ENCODE measurements at regions not wholly inside any gene's neighbourhood (a gene's known extent, or its start where the extent isn't known, plus 50 kb on each side); places are given as distances from the start of the nearest gene placed in this dataset.
"Not testable (repeated sequence)": the region's sequence is repeated elsewhere in the genome, so short reads cannot be mapped to it uniquely, and the experiment has no call there.

GRCh38 chr7:155395176-155395797 is 62.6 kb upstream of the EN2 start:
- no peak for DNase-seq (ENCODE audit: low read depth, low spot score)

- no peak for DNase-seq (ENCODE audit: low read depth, low spot score)
Observed at GRCh38 chr7:155396661-155397060, 61.3 kb upstream of the EN2 start.

- not testable (repeated sequence) for DNase-seq (ENCODE audit: low read depth, low spot score)
Observed at GRCh38 chr7:155397758-155398714, 59.9 kb upstream of the EN2 start.

DNA sequence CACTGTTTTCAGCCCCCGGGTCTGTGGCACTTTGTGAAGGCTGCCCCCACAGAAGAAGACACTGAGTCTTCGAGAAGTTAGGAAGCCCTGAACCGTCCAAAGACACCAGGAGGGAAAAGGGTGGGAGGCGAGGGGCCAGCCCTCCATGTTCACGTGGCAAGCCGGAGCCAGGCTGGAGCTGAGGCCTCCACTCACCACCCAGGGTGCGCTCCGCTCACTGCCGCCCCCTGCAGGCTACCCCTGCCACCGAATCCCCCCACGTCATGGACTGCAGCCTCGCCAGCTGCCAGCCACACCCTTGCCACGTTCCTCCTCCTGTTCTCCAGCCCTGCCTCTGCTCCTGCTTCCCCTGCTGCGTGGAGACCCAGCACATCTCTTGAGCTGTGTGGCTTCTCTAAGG is 59.0 kb upstream of the EN2 start:
- DNase-seq (ENCODE audit: low read depth, low spot score), result no peak

GRCh38 chr7:155399577-155399976 is 58.4 kb upstream of the EN2 start:
- DNase-seq (ENCODE audit: low read depth, low spot score), result no peak

- no peak for DNase-seq (ENCODE audit: low read depth, low spot score)
Observed at GRCh38 chr7:155401231-155401630, 56.7 kb upstream of the EN2 start.

- no peak for DNase-seq (ENCODE audit: low read depth, low spot score)
Observed at GRCh38 chr7:155401884-155402283, 56.0 kb upstream of the EN2 start.

DNA sequence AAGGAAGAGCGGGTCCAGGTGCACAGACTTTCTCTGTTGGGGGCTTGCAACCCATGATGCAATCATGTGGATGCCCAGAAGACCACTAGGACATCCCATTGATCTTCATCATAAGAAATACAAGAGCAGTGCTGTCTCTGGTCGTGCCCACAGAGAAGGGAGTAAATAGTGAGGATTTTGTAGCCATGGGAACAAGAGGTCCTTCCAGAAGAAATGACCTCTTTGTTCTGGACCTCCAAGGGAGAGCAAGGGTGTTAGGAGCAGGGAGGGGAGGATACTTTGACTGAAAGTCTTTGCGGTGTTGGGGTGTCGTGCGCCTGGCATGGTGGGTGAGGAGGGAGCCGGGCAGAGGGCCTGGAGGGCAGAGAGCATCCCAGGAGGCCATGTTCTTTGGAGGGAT is 55.0 kb upstream of the EN2 start:
- DNase-seq (ENCODE audit: low read depth, low spot score), result no peak

DNA sequence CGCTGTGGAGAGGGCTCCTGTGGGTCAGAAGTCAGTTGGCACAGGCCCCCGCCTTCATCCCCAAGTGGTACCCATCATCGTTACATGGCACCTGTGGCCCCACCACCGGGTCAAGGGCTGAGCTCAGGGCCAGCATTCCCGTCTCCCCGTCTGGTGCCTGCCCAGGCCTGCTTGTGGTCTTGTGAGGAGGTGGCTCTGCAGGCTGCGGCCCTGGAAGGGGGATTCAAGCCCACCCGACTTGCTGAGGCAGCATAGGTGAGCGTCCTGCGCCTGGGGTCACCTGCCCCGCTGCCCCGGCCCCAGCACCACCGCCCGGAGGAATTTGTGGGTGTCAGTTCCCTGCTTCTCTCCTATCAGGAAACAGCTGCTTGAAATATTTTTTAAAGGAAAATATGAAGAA is 53.0 kb upstream of the EN2 start:
- DNase-seq (ENCODE audit: low read depth, low spot score), result no peak

DNA sequence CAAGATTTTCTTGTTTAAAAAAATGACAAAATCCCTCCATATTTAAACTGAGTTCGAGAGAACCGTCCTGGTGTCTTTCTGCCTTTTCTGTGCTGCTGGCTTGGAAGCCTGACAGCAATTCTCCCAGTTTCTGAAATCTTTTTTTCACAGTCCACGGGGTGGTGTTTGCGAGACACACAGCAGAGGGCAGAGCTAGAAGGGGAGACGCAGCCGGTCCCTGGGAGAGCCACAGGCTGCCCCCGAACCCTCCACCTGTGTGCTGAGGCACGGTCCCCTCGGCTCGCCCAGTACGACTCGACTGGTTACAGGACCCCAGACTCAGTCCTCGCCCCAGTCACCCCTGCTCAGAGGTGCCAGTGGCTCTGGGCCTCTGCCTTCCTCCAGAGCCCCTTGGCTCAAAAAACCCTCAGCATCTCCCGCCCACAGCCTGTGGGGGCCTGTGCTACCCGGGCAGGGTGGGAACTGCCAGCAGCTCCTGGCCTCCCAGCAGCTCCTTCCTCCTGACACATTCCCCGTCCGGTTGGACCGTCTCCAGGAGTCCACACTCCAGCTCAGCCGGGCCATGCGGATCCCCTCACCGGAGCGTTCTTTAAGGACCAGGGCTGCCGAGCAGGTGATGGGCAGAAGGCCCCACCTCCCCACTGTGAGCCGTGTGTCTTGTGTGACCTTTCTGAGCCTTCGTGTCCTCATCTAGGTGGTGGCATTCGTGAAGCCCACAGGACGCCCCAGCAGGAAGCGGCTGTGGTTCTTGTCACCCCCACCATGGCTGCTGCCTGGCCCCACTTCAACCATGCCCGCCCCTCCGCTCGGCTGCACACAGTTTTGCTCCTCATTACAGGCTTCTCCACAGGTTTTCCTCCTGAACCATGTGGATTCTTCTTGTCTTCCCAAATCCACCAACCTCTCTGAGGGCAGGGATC is 52.3 kb upstream of the EN2 start:
- no peak for DNase-seq (ENCODE audit: low read depth, low spot score)

- DNase-seq (ENCODE audit: low read depth, low spot score), result no peak
Observed at GRCh38 chr7:155407799-155408198, 50.1 kb upstream of the EN2 start.
